GM19328 (cell line): ENCODE measurements at regions not wholly inside any gene's neighbourhood (a gene's known extent, or its start where the extent isn't known, plus 50 kb on each side); places are given as distances from the start of the nearest gene placed in this dataset.
"Not testable (repeated sequence)": the region's sequence is repeated elsewhere in the genome, so short reads cannot be mapped to it uniquely, and the experiment has no call there.

Experiments used
- ATAC-seq: cut with Tn5 transposase; IDR thresholded peaks from one replicate; pipeline ENCODE4 v1.9.1; 2021; ENCODE audit warnings: mild to moderate bottlenecking, moderate library complexity; ENCODE audit not compliant: unreplicated experiment

DNA sequence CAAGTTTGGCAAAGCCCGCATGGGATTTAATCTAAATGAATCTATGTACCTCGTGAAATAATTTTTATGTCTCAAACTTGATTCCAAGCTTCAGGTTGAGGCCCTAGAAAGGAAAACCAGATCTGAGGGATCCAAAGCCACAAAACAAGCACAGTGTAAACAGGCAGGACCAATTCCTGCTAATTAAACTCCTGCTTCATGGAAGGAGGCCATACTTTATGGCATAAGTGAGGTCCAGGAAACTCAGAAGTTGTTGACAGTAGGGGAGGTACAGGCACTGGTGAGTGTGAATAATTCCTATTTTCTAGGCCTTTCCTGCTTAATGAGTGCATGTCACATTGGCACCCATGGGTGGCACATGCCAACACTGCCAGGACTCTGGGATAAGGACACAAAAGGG is 648.6 kb upstream of the SGCD start:
- no peak for ATAC-seq

DNA sequence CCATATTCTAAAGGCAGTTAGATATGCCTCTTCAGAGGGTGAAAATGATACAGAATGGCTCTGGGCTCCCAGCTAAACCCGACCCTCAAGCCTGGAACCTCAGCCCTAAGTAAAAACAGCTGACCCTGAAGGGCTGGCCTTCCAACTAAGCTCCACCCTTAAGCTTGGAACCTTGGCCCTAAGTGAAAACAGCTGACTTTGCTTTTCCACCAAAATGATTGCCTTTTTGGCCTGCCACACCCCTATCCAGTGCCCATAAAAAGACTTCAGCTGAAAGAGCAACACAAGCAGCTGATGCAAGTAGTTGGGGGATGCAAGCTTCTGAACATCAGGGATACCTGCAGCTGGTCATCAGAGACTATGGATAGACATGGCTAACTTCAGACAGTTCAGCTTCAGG is 647.4 kb upstream of the SGCD start:
- ATAC-seq, result no peak

DNA sequence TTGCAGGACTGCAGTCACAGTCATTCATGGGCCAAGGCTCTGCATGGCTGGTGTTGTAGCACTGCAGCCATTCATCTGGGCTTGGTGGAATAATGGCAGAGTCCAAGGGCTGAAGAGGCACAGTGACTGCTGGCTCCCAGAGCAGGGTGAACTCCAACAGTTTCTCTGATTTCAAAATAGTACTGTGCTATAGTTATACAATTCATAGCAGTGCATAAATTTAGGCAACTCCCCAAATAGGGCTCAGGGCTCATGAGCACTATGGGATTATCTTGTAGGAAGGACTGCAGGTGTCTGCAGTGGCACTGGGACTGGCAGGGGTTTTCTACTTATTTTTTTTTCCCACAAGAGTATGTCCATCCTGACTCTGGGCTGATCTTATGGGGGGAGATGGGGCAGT is 642.5 kb upstream of the SGCD start:
- ATAC-seq, result no peak

DNA sequence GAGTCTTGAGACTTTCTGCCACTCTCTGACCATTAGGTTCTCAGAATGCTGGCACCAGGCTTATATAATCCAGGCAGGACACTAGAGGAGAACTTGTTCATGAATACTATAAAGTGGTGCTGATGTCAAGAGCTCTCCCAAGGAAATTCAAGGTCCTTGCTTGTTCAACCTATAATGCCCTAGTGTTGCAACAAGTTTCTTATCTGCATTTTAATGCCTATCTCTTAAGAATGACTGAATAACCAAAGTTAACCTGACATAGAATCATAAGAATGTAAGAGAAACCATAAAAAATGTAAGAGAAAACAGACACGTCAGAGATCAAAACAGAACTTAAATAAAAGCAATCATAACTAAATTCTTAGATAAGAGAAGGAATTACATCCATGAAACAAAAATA is 640.8 kb upstream of the SGCD start:
- no peak for ATAC-seq

DNA sequence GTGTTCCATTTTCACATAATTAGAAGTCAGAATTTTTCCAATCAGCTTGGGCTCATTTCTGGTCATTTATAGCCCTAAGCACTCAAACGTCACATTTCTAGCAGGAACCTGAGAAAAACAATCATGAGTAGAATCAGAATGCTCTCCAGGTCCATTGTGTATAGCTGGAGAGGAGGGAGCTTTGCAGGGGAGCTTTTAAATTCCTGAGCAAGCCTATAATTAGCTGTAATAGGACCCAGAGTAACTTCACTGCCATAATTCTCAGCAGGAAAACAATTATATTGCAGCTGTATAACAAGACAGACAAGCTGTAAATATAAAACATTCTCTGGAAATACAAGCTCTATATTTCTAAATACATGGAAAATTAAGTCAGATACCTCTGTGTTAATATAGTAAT is 637.6 kb upstream of the SGCD start:
- no peak for ATAC-seq

DNA sequence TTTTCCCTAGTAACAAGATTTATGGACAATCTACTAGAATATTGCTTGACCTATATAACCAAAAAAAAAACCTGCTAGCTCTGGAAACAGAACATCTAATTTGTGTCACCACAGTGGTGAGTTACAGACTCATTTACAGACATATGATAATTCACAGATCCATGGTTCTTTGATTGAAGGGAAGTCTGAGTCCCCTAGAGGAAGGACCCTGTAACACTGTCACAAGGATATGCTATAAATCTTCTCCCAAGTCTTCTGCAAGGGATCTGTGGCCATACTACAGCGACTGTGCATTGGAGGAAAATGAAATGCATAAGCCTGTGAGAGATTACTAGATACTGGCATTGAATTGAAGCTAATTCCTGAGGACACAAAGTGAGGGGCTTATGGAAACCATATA is 630.6 kb upstream of the SGCD start:
- ATAC-seq, result no peak

DNA sequence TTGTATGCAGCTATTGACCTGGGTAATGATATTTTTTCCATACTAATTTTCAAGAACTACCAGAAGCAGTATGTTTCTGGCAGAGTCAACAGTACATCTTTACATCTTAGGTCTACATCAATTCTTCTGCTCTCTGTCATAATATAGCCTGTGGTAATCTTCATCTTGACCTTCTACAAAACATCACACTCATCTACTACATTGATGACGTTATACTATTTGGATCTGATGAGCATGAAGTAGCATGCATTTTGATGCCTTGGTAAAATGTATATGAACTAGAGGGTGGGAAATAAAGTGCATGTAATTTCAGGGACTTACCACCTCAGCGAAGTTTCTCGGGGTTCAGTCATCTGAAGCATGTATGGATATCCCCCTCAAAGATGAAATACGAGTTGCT is 629.7 kb upstream of the SGCD start:
- no peak for ATAC-seq

DNA sequence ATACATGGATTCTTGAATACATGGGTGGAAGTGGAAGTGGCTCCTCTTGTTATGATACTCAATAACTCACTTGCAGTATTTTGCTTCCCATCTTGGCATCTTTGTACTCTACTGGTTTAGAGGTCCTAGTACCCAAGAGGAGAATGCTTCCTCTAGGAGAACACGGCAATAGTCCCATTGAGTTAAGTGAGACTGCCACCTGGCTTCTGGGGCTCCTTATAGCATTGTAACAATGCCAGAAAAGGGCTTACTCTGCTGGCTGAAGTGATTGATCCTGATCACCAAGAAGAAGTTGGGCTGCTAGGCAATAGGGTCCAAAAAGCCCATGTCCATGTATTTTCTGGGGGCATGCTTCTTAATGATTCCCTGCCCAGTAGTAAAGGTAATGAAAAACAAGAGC is 627.6 kb upstream of the SGCD start:
- ATAC-seq, result no peak

DNA sequence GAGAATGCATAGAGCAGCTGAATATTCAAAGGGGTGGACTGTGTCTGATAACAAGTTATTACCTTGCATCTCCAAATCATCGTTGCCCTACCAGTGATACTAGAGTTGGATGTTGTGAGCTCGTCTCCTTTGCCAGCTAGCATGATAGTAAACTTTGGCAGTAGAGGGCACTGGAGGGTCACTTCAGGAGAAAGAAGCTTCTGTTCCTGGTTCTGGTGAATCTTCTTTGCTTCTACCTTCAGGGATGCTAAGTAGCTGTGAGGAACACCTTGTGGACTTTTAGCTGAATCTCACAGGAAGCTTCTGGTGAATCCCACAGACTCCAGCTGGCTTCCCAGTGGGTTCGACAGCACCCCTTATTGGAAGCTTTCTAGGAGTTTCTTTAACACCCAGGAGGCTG is 626.6 kb upstream of the SGCD start:
- ATAC-seq, result no peak

DNA sequence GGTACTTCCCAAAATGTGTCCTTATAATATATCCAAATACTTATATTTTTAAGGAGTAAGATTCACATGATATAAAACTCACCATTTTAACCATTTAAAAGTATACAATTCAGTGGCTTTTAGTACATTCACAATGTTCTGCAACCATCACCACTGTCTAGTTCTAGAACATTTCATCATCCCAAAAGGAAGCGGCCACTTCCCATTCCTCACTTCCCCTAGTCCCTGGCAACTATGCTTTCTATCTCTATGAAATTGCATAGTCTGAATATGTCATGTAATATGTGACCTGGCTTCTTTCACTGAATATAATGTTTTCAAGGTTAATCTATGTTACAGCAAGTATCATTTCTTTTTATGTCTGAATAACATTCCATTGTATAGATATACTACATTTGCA is 615.1 kb upstream of the SGCD start:
- ATAC-seq, result no peak

DNA sequence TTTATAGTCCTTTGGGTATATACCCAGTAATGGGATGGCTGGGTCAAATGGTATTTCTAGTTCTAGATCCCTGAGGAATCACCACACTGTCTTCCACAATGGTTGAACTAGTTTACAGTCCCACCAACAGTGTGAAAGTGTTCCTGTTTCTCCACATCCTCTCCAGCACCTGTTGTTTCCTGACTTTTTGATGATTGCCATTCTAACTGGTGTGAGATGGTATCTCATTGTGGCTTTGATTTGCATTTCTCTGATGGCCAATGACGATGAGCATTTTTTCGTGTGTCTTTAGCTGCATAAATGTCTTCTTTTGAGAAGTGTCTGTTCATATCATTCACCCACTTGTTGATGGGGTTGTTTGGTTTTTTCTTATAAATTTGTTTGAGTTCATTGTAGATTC is 612.5 kb upstream of the SGCD start:
- not testable (repeated sequence) for ATAC-seq

DNA sequence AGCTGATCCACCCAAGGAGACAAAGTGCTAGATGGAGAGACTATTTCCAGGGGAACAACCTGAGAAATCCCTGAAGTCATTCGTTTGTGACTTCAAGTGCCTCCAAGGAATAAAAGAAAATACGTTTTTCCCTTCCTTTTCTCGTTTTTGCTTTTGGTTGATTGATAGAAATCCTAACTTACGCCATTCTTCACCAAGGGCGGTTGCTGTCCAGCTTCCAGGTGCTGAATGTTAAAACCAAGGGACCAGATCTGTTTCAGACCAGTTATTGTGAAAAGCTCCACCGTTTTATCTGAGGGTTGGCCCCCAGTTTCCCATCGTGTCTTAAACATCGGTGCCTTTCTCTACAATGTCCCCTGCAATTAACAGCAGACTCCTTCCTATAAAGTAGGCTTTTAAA is 600.7 kb upstream of the SGCD start:
- no peak for ATAC-seq

DNA sequence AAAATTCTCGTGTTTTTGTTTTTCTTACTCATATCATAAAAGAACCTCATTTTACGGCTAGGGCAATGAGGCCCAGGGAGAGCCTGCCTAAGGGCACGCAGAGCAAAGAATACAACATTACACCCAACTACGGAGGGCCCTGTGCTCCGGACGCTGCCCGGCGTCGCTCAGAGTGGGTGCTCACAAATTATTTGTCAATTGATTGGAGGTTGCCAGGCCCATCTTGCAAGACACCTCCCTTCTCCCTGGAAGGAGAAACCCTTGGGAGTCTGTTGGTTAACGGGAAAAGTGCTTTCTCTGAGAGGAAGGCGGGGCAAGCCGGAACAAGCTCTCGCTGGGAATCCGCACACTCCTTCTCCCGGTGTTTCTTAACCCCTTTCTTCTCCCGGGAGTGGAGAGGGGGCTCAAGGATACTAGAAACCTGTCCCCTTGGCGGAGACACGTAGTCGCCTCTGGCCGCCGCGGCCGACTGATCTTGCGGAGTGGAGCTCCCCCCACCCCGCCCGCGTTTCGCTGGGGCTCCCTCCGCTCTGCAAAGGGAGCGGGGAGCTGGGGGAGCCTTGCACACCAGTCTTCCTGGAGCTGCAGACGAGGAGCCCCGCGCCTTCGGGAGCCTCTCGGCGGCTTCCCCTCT is 599.3 kb upstream of the SGCD start:
- no peak for ATAC-seq

DNA sequence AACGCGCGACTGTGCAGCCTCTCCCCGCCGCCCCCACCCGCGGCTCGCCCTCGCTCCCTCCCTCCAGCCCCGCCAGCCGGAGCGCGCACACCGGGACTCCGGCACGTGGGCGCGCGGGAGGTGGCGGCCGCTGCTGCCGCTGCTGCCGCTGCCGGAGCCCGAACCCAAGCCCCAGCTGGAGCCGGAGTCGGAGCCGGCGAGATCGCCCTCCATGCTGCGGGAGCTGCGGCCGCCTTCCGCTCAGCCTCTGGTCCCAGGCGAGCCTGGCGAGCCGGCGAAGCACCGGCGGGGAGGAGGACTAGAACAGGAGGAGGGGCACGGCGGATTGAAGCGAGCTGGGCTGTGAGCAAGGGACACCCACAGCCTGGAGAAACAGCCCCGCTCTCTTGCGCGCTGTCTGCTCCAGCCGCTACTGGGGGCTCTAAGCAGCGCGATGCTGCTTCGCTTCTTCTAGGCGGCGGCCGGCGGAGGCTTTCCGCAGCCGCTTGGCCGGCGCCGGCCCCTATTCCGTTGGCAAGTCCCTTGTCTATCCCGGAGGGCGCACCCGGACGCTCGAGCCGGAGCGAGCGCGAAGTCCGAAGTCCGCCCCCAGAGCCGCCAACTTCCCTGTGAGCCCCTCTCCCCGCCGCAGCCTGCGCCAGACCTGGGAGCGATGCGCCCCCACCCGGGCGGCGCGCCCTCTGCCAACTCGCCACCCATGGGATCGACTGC is 598.7 kb upstream of the SGCD start:
- ATAC-seq, result no peak

DNA sequence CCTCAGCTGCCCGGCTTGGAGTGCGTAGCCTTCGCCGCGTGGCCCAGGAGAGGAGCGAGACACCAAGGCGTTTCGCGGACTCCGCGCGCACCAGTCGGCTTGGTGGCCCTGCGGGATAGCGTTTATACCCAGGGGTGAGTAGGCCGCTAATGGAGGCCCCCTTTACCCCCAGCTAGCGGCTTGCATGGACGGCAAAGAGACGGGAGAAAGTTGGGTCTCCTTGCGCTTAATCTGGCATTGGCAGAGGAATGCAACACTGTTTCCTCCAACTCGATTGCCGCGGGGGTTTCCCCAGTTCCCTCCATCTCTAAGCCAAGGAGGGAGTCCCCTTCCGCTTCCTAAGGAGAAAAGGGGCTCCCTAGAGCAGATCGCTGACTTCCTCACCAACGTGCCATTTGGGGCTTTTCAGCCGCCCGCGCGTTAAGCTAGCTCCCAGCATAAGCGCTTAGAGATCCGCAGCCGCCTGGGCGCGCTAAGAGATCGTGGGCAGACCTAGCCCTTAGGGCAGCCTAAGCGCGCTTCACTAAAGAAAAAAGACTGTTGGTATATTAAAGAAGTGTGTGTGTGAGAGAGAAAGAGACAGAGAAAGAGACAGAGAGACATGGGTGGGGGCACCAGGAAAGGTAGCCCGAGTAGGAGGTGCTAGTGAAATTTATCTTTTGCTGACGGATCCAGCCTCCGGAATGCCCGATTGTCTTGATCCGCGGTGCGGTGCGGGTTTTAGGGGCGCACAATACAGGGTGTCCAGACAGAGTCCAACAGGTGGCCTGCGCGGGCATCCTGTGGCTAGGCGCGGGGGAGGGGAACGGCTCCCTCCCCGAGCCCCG is 597.9 kb upstream of the SGCD start:
- ATAC-seq, result no peak

DNA sequence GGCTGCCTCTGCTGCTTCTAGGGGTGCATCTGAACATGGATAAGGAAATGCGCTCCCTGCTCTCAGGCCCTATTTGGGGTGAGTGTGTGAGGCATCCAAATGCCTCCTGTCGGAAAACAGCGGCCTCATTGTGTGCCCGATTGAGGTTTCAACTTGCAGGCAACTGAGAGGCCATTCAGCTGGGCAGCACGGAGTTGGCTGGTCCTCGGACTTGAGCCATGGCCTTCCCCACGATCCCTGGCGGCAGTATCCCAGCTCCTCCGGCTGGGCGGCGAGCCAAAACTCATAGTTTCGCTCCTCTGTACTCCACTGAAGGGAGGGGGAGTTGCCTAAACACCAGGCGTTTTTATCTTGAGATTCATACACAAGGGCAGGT is 597.3 kb upstream of the SGCD start:
- ATAC-seq, result no peak

DNA sequence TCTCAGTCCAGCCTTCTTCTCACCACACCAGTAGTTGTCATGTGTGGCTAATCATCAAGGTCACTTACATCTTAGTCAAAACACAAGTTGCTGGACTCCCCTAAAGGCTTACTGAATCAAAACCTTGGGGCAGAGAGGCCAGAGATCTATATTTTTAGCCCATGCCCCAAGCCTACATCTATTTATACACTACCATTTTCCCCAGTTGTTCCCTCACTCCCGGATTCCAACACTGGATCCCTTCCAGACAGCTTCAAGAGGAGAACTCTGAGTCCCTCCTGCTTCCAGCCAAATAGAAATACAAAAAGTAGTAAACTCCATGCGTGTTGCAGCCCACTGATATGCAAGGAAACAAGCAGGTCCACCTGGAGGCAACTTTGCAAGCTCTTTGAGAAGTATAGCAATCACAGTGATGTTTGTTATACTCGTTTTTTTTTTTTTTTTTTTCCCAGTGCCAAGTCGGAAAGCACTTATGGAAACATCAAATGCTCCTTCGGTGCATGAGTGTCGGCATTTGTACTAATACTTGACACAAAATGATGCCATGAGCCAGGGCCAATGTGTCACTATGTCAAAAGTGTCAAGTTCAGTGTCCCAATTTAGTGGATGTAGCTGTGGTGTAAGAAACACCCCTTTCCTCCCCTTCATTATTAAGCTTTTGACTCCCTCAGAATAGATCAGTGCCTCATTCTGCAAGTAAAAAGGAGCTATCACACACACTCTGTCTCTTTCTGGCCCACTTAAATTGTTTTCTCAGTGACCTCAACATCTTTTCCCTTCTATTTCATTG is 594.2 kb upstream of the SGCD start:
- no peak for ATAC-seq

DNA sequence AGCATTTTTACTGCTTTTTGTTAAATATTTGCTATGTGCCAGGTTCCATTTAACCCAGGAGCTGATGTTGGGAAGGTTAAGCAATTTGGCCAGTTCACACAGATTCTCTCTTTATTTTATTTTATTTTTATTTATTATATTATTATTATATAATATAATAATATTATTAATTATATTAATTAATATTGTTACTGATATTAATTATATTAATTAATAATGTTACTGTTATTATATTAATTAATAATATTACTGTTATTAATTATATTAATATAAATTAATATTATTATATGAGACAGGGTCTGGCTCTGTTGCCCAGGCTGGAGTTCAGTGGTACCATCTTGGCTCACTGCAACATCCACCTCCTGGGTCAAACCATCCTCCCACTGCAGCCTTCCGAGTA is 593.0 kb upstream of the SGCD start:
- no peak for ATAC-seq

DNA sequence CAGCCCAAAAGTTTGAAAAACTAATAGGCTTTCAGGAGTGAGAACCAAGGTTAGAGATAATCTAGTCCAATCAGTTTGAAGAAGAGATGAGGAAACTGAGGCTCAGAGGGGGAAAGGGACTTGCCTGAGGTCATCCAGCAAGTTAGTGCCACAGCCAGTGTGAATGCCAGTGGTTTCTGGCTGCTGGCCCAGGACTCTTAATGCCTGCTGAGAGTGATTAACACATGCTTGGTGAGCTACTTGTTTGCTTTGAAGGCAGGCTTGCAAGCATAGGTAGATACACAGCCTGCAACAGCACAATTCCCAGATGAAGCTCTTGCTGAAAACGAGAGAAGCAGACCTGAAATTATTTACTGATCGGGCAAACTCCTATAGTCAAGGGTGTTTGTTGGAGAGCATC is 591.6 kb upstream of the SGCD start:
- no peak for ATAC-seq

DNA sequence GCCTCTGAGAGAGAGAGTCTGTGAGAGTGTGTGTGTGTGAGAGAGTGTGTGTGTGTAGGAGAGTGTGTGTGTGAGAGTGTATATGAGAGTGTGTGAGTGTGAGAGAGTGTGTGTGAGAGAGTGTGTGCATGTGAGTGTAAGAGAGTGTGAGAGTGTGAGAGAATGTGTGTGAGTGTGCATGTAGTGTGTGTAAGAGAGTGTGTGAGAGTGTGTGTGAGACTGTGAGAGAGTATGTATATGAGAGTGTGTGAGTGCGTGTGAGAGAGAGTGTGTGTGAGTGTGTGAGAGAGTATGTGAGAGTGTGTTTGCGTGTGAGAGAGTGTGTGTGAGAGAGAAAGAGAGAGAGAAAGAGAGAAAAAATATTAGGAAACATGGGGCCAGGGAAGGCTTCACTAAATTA is 588.3 kb upstream of the SGCD start:
- ATAC-seq, result no peak

DNA sequence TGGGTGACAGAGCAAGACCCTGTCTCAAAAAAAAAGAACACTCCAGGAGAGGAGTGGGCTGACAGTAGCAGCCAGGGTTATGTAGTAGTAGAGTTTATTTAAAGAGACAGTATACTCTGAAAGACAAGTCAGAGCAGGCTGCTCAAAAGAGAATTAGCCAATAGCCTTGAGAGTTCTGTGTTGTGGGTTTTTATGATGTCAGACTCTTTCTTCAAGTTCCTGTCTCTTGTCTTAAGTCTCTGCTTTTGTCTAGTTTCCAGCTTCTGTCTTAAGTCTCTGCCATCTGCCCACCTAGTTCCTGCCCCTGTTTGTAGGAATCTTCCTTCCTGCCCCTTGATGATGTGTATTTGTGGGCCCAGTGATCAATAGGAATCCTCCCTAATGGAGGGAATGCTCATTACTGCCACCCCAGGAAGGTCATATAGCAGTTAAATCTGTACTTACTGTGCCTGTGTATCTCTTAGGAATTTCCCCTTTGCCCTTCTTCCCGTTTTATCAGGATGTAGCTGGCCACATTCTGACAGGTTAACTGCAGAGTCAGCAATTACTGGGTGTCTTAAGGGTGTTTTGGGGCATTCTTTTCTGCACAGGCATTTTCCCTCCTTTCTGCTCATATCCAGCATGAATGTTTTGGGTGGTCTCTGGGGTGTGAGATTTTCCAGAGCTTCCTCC is 580.5 kb upstream of the SGCD start:
- ATAC-seq, result no peak
